GM21515 (cell line): ENCODE measurements at regions not wholly inside any gene's neighbourhood (a gene's known extent, or its start where the extent isn't known, plus 50 kb on each side); places are given as distances from the start of the nearest gene placed in this dataset.
"Not testable (repeated sequence)": the region's sequence is repeated elsewhere in the genome, so short reads cannot be mapped to it uniquely, and the experiment has no call there.

Source experiments
- ATAC-seq: cut with Tn5 transposase; IDR thresholded peaks from one replicate; pipeline ENCODE4 v1.9.1; 2021; ENCODE audit not compliant: unreplicated experiment

DNA sequence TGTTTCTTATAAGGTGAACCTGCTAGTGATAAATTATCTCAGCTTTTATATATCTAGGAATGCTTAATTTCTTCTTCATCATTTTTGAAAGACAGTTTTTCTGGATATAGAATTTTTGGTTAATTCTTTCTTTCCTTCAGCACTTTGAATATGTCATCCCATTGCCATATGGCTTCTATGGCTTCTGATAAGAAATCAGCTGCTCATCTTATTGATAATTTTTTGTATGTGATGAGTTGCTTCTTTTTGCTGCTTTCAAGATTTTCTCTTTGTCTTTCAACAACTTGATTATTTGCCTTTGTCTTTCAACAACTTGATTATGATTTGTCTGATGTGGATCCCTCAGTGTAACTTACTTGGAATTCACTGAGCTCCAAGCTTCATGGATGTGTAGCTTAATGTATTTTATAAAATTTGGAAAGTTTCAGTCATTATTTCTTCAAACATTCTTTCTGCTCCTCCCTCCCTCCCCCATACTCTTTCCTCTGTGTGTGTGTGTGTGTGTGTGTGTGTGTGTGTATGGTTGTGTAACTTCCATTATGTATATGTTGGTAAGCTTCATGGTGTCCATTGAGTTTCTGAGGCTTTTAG, 243.9 kb downstream of the TLE1 start:
- ATAC-seq: no peak

DNA sequence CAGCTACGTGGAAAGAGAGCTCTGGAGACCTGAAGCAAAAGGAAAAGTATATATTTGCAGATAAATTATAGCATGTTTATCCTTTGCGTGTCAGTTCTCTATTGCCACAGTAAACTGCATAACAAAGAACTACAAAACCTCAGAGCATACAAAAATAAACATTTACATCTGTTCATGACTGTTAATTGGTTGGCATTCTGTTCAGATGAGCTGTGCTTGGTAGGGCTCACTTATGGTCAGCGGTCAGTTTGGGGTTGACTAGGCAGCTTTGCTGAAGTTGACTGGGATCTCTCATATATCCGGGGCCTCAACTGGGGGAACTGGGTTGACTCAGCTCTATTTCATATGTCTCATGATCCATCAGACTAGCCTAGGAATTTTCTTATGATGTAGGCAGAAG, 257.7 kb downstream of the TLE1 start:
- ATAC-seq: no peak

DNA sequence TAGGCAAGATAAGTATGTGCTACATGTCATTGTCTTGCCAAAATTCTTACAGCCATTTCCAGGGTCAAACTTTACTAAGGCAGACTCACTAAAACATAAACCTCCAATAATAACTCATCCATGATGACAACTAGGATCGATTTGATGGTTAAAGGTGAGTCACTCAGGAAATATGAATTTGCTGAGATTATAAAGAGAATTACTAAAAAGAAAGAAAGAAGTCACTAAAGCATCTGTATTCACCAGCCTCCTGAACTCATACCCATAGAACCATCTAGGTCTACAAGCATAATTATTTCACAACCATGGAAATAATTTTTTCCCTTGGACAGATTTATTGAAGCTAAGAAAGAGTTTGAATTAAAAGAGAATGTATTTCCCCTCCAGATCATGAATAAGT, 258.6 kb downstream of the TLE1 start:
- ATAC-seq: no peak

DNA sequence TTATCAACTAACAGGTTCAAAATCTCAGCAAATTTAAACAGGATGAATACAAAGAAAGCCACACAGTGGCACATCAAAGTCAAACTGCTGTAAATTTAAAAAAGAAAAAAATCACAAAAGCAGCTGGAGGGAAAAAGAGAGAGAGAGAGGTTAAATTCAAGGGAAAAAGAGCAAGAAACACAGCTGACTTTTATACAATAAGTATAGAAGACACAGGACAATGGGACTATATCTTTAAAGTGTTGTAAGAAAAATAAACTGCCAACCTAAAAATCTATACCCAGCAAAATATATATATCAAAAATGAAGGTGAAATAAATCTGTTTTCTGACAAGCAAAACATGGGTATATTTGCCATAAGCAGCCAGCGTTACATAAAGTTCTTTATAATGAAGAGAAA, 261.5 kb downstream of the TLE1 start:
- ATAC-seq: no peak

DNA sequence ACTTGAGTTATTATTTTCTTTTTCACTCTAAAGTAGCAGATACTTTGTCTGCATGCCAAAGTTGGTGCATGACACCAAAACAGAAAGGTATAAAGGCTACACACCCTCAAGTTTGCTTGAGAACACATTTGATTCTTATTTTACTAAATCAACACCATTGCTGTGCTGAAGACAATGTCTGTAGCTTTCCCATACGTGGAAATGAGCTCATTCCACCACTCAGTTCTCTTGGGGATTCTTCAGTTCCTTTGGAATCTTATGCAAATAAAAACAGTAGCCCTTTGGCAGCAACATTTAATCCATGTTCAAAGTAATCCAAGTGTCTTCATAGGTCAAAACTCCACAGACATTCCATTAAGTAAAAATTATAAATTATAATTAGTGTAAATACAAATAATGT, 264.9 kb downstream of the TLE1 start:
- ATAC-seq: no peak

DNA sequence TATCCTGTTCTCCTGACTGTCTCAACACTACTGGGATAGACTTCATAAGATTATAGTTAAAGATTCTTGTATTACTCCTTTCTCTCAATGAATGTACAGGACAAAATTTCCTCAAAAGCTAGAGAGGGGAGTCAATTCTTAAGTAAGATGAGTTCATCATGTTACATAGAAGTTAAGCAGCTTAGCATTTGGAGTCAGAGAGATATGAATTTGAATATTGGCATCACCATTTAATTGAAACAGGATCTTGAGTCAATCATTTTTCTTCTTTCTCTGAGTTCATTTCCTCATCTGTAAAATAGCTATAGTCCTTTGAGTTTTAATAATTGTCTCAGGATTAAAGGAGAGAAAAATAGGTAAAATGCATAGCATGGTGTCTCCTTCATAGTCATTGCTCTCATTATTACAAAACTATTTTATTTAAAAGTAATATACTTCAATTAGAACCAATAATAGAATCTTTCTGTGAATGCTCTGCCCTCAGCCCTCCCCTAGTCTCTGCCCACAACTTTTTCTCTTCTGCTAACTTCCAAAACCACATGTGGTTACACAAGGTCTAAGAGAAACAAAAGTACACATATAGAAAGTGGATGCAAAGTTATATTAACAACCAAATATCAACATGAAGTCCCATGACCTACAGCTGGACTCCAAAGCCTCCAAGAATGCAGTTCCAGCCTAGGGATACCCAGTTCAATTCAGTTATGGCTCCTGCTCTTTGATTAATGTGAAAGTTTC, 265.6 kb downstream of the TLE1 start:
- no peak for ATAC-seq

DNA sequence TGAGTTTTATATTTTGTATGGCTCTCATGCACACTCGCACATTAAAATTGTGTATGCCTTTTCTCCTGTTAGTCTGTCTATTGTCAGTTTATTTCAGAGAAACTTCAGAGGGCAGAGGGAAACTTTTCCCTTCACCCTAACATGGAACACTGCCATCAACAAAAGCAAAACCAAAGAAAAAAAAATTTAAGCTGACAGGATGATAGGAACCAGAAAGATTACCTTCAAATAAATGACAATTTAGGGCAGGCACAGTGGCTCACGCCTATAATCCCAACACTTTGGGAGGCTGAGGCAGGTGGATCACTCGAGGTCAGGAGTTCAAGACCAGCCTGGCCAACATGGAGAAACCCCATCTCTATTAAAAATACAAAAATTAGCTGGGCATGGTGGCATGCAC, 268.3 kb downstream of the TLE1 start:
- not testable (repeated sequence) for ATAC-seq

DNA sequence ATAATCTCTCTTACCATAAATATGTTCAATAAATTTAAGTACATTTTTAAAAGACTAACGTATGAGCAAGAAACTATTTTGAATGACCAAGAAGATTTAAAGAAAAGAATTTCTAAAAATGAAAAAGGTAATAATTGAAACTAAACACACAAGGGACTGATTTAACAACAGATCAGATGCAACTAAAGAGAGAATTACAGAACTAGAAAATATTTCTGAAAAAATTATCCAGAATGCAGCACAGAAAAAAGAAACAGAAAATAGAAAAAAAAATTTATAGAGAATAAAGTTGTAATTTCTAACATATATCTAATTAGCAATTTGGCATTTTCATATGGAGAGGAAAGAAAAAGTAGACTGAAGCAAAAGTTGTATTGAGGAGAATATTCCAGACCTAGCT, 269.3 kb downstream of the TLE1 start:
- no peak for ATAC-seq

DNA sequence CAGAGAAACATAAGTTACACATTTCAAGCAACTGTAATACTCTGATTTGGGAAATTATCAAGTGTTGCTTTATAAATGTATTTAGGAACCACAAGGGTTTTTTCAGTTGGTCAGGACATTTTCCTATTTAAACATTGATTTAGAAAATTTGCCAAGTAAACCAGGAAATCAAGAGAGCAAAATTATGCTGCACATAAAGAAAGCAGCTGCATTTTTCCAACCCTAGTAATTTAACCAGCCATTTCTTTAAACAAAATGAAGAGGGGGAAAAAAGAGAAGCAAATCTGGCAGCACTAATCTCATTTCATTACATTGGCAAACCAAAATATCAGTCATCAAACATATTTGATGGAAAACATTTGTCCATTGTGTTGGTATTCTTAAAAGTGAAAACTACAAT, 271.4 kb downstream of the TLE1 start:
- no peak for ATAC-seq

DNA sequence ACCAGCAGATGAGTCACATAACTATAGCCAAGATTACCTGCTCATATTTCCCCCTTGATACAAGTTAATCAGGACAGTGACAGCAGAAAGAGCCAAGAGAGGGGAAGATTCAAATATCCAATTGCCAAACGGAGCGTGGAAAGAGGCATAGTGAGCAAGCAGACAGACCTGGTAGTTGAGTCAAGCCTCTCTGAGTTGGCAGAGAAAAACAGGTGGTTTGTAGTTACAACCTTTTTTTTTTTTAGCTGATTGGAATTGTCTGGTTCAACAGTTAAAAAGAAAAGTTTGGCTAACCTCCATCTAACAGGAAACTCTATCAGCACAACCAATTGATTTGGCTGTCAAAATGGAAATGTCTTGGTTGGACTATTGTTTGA, 272.1 kb downstream of the TLE1 start:
- ATAC-seq: no peak

DNA sequence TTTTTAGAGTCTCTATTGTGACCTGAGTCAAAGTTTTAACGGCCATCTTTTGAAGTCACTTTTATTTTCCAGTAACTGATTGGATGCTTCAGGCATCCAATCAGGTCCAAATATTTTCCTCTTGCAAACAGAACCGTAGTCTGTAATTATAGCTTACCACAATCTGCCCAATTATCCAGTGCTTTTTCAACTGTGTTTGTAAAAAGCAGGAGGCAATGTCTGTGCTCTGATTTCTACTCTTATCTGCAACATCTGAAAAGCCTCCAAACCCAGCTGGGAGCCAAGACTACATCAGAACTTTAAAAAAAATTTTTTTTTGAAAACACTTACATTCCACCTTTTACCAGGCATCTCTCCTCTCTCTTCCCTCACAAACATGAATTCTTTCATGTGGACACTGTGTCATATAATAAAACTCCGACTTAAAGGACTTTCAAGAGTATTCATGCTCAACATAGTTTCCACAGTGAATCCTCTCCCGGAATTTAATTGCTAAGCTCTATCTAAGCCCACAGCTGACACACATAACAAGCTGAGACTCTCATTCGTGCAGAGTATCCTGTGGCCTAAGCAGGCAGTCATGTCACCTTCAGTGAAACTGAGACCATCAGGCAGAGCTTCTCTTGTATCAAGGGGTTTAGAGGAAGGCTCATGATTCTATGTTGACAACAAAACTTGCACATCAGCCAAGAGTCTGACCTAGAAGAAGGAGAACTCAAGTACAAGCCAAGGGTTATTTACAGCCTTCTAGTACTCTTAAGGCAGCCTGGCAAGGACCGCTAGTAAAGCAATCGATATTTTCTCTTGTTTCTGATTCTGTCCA, 272.7 kb downstream of the TLE1 start:
- no peak for ATAC-seq

DNA sequence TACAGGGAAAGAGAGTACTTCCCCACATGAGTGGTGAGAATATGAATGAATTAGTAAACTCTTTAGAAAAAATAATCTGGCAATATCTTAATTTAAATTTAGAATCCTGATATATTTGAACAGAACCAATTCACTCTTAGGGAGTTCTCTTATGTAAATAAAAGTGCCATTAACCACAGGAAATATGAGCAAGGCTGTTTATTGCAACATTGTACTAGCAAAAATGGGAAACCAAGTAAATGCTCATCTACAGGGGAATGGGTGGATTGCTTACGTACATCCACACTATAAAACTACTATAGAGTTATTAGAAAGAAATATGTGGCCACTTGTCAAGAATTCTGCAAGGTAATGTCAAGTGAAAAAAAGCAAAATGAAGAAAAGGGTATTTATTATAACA, 274.5 kb downstream of the TLE1 start:
- ATAC-seq: no peak

DNA sequence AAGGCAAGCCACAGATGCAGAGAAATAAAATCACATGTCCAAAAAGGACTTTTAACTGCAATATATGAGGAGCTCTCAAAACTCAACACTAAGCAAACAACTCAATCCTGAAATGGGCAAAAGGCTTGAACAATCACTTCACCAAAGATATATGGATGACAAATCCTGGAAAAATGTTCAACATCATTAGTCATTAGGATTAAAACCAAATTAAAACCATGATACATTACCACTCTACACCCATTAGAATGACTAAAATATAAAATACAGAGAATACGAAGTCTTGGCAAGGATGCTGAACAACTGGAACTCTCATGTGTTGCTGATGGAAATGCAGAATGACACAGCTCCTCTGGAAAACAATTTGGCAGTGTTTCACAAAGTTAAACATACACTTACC, 277.4 kb downstream of the TLE1 start:
- ATAC-seq: no peak

DNA sequence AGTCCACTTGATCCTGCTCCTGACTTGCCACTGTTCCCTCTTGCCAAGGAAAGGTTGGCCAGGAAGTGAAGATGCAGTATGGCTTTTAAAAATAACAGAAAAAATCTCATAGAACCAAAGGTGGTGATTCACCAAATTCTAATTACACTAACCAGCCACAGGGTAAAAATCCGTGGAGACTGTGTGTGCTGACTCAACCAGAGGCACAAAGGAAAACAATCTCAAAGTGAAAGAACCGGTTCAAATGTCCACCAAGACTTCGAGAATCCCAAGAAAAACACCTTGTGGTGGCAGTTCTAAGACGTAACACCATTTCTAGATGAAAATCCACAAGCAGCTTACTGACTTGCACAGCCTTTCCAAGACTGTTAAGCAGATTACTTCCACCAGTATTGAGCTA, 279.1 kb downstream of the TLE1 start:
- no peak for ATAC-seq

DNA sequence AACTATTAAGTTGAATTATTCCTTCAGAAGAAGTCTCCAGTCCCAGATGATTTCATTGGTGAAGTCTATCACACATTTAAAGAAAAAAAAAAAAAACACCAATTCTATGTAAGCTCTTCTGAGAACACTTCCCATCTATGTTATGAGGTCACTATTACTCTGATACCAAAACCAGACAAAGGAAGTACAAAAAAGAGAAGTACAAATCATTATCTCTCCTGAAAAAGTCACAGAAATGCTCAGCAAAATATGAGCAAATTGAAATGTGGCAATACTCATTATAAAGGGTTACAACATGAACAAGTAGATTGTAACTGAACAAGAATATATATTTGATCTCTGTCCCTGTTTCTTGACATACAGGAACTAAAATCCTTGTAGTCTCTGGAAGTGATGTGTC, 280.4 kb downstream of the TLE1 start:
- ATAC-seq: no peak

DNA sequence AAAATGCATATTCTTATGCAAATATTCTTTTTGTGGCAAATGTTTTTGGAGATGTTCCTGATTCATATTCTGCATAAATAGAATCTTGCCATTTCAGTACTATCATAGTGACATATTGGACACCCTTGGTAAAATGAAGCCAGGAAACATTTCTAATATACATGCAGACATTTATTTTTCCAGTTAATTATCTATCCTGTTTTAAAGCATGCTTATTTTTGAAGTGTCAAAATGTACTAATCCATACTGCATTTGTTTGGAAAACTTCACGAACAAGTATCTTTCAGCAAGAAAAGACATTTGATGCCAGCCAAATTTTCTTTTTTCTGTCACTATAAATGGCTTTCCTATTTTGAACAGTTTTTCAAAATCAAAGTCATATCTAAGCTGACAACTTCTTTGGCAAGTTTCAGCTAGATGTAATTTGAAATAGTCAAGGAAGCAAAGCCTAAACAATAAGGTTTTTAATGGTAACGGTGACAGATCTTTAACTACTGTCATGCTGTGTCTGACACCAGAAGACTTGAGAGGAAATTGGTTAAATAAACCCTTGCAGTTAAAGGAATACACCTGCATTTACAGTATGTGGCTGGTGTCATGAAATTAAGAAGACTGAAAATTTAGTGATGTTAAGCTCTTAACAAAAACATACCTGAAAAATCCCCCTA, 284.3 kb downstream of the TLE1 start:
- ATAC-seq: no peak

DNA sequence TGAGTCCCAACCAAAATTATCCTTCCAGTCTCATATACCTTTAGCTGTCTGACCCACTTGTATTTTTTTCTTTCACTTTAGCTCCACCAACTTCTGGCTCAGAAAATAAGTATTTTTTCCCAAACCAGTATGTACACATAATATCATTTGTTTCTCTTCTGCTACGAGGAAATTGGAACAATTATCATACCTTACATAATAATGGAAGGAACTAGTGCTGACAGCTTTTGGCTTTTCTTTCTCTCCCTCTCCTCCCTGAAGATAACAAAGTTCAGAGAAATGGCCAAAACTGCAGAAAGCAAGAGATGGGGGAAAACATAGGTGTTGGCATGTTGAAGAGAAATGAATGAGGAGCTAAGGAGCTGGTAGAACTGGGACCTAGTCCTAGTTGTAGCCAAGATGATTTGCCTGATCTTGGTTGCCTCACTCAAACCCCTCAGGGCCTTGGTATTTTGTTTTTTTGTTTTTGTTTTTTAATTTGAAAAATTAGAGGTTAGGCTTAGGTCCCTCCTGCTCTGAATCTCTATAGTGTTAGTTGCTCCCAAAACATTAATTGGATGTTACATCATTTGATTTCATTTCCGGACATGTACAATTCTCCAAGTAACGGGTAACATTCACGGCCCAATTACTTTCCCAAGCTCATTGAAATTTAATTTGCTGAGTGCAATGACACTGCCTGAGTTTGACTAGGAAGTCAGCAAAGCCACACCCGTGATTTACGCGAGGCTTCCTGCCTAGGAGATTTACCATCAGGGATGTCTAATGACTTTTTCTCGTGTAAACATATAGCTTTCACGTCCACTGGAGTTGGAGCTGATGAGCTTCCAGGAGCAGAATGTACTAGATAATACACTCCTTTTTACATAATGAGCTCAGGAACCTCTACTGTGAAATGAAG, 291.6 kb downstream of the TLE1 start:
- ATAC-seq: no peak

DNA sequence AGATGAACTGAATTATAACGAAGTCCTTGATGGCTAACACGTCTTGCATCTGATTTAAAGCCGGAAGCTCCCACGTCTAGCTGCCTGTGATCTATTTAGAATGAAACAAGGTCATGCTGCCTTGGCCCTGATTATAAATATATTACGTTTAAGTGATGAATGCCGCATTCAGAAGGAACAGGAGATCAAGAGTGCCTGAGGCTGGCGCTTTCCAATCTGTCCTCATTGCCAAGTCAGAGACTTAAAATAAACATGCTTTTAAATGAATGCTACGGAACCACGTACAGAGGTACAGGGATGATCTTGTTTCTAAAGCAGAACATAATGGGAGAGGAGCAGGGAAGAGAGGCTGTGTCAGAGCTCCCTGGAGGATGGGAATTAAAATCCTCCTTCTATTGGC, 292.8 kb downstream of the TLE1 start:
- ATAC-seq: no peak

DNA sequence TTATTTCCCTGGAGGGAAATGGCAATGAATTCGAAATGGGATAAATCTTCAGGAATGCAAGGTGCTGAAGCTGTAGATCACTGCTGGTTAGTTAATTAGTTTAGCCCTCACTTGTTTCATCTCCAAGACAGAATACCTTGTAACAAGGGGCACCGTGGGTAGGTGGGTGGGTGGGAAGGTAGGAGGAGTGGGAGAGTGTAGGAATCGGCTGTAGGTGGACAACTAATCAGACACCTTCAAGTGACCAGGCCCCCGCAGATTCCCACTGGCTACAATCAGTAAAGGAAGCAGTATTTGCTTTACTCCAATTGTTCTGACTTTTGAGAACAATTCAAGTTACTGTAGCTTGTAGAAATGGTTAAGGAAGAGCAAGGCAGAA, 293.7 kb downstream of the TLE1 start:
- no peak for ATAC-seq

DNA sequence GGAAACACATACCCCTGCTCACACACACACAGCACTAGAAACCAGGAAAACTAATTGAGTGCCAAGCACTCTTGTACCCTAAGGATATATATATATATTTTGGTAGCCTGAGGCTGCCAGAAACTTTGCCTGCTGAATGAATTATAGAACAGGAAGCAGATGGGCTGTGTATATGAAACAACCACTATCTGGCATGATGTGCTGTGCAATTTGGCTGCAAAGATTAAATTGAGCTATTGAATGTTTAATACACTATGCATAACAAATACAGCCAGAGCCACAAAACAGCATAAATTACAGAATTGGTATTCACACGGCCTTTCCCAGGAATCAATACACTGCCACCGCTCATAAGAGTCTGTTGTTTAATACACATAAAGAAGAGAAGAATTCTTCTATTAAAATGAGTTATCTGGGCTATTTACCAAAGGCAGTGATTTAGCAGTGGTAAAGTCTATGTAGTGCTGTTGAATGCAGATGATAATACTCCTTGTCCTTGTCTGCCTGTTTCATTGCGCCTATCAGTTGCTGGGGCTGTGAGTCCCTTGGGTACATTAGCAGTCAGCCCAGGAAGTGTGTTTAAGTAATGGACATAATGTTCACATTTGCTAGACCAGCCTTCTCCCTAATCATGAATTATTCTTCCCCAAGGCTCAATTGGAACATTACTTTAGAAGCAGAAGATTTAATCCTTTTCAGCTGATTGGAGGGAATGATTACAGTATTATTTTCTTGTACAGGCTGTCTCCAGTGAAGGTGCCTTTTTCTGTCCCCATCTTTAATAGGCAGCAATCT, 294.3 kb downstream of the TLE1 start:
- ATAC-seq: no peak
